Testis (tissue), 2 donors: ENCODE measurements at regions not wholly inside any gene's neighbourhood (a gene's known extent, or its start where the extent isn't known, plus 50 kb on each side); places are given as distances from the start of the nearest gene placed in this dataset.

Source experiments
- DNase-seq: peaks from one replicate; pipeline ENCODE4 v3.0.0-alpha.2; 2019
- H3K27ac ChIP-seq, 2 donors: fragments of 200-600 bp; sonication (generic); one replicate each; pipeline ENCODE4 v1.5.1; 2019
- H3K27me3 ChIP-seq: fragments of 200-600 bp; sonication (generic); one replicate; pipeline ENCODE4 v1.5.1; 2019
- H3K36me3 ChIP-seq: fragments of 200-600 bp; sonication (generic); one replicate; pipeline ENCODE4 v1.5.1; 2017; ENCODE audit warnings: low read depth; ENCODE audit errors: missing control alignments
- H3K4me1 ChIP-seq: fragments of 200-600 bp; sonication (generic); one replicate; pipeline ENCODE4 v1.5.1; 2019
- H3K4me3 ChIP-seq, 2 donors: fragments of 200-600 bp; sonication (generic); one replicate each; pipeline ENCODE4 v1.5.1; 2017 to 2019
- H3K9me3 ChIP-seq: fragments of 200-600 bp; sonication (generic); one replicate; pipeline ENCODE4 v1.5.1; 2017
- CTCF ChIP-seq, 3 experiments: fragments of 450-650 bp in 2 of 3; fragments of 200-600 bp in 1 of 3; sonication (generic) in 1 of 3; IDR thresholded peaks; one replicate each; pipeline ENCODE4 v1.5.1; 2016 to 2019; ENCODE audit warnings: antibody characterized with exemption in 3 of 3, mild to moderate bottlenecking in 2 of 3, moderate library complexity in 1 of 3
- POLR2A ChIP-seq: fragments of 450-650 bp; IDR thresholded peaks from one replicate; pipeline ENCODE4 v1.6.1; 2017; ENCODE audit warnings: antibody characterized with exemption, mild to moderate bottlenecking, moderate library complexity
- WGBS, 2 donors: methylation state at CpG; one replicate each; pipeline ENCODE4 v1.1.5; 2018; 5-methylcytosine and 5-hydroxymethylcytosine counted together
- intact Hi-C: fragments of 100-400 bp; cut with DNase I; formaldehyde crosslinking; loops from one replicate; pipeline ENCODE4 v1.15.1; 2023; ENCODE audit warnings: low total_unique reads

GRCh38 chr7:20927976-20928375 is 141.3 kb upstream of the SP8 start:
- 61 to 76% methylated on average over 1 of the region's 1 CpG for WGBS, 2 donors
- H3K4me3 ChIP-seq: no peak overlapping the region
- H3K4me1 ChIP-seq: no peaks in the 10 kb centered on the region
- no peaks in the 10 kb centered on the region for H3K36me3 ChIP-seq
- no peaks in the 10 kb centered on the region for H3K9me3 ChIP-seq
- intact Hi-C loops: no loop called here
- no peak for TF ChIP-seq CTCF (IDR thresholded peaks at IDR 0.05)
- TF ChIP-seq POLR2A: no peak
- no peaks in the 10 kb centered on the region for H3K27me3 ChIP-seq
- no peak for DNase-seq
- no peak overlapping the region for H3K27ac ChIP-seq

- Histone ChIP-seq H3K9me3 (no peaks in the 10 kb centered on the region), H3K27ac (no peak overlapping the region), H3K36me3 (no peaks in the 10 kb centered on the region), H3K27me3 (no peaks in the 10 kb centered on the region), H3K4me1 (no peaks in the 10 kb centered on the region), H3K4me3 (no peak overlapping the region)
- no peak for DNase-seq
- 92 to 93% methylated on average over 4 of the region's 4 CpGs for WGBS, 2 donors
- intact Hi-C loops: no loop called here
- TF ChIP-seq CTCF (IDR thresholded peaks at IDR 0.05) (no peak), POLR2A (no peak)
Measured at GRCh38 chr7:20929199-20929598, 142.5 kb upstream of the SP8 start.

GRCh38 chr7:20931739-20932138 is 145.1 kb upstream of the SP8 start:
- intact Hi-C loops: no loop called here
- Histone ChIP-seq H3K4me3 (no peak overlapping the region), H3K36me3 (no peaks in the 10 kb centered on the region), H3K27me3 (no peaks in the 10 kb centered on the region), H3K9me3 (no peaks in the 10 kb centered on the region), H3K4me1 (no peaks in the 10 kb centered on the region), H3K27ac (no peak overlapping the region)
- TF ChIP-seq POLR2A: no peak
- no peak for TF ChIP-seq CTCF (IDR thresholded peaks at IDR 0.05)
- no peak for DNase-seq
- 87 to 90% methylated on average over 3 of the region's 3 CpGs for WGBS, 2 donors

GRCh38 chr7:20932785-20933527 is 146.3 kb upstream of the SP8 start:
- no peak for DNase-seq
- Histone ChIP-seq H3K27me3 (no peaks in the 10 kb centered on the region), H3K4me3 (no peak overlapping the region), H3K36me3 (no peaks in the 10 kb centered on the region), H3K4me1 (no peaks in the 10 kb centered on the region), H3K9me3 (no peaks in the 10 kb centered on the region), H3K27ac (no peak overlapping the region)
- 49 to 55% methylated on average over 7 of the region's 7 CpGs for WGBS, 2 donors
- intact Hi-C loops: no loop called here
- TF ChIP-seq CTCF (IDR thresholded peaks at IDR 0.05) (no peak), POLR2A (no peak)

- Histone ChIP-seq H3K4me3 (no peak overlapping the region), H3K27ac (no peak overlapping the region), H3K4me1 (no peaks in the 10 kb centered on the region), H3K27me3 (no peaks in the 10 kb centered on the region), H3K9me3 (no peaks in the 10 kb centered on the region), H3K36me3 (no peaks in the 10 kb centered on the region)
- intact Hi-C loops: no loop called here
- DNase-seq: no peak
- 40 to 41% methylated on average over 2 of the region's 2 CpGs for WGBS, 2 donors
- no peak for TF ChIP-seq CTCF (IDR thresholded peaks at IDR 0.05)
- no peak for TF ChIP-seq POLR2A
Measured at GRCh38 chr7:20945451-20945850, 158.8 kb upstream of the SP8 start.
